ENCODE measurements at regions not wholly inside any gene's neighbourhood (a gene's known extent, or its start where the extent isn't known, plus 50 kb on each side); places are given as distances from the start of the nearest gene placed in this dataset.

DNA sequence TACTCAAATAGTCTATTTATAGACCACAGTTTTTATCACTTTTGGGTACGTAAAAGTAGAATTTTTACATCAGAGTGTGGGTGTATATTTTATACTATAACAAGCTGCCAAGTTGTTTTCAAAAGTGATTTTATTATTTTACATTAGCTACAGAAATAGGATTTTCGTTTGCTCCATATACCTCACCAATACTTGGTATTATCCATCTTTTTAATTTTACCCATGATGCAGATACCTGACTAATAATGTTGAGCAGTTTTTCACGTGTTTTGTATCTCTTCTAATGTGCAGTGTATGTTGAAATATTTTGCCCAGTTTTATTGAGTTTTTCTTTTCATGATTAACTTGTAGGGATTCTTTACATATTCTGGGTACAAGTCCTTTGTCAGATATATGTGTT is 379.8 kb downstream of the MATN1 start:
- intact Hi-C loops (cut with DNase I, micrococcal nuclease) = no loop called here
- no peaks in the 10 kb centered on the region for H3K9me3 ChIP-seq
- no peaks in the 10 kb centered on the region for H3K4me1 ChIP-seq (ENCODE audit: low read depth)
- TF ChIP-seq, protein P1, sequence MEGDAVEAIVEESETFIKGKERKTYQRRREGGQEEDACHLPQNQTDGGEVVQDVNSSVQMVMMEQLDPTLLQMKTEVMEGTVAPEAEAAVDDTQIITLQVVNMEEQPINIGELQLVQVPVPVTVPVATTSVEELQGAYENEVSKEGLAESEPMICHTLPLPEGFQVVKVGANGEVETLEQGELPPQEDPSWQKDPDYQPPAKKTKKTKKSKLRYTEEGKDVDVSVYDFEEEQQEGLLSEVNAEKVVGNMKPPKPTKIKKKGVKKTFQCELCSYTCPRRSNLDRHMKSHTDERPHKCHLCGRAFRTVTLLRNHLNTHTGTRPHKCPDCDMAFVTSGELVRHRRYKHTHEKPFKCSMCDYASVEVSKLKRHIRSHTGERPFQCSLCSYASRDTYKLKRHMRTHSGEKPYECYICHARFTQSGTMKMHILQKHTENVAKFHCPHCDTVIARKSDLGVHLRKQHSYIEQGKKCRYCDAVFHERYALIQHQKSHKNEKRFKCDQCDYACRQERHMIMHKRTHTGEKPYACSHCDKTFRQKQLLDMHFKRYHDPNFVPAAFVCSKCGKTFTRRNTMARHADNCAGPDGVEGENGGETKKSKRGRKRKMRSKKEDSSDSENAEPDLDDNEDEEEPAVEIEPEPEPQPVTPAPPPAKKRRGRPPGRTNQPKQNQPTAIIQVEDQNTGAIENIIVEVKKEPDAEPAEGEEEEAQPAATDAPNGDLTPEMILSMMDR (IDR thresholded peaks at IDR 0.05) = no peak
- H3K36me3 ChIP-seq (ENCODE audit: low read depth) = no peaks in the 10 kb centered on the region
- ATAC-seq = no peak
- no peak overlapping the region for H3K4me3 ChIP-seq
- DNase-seq = no peak

DNA sequence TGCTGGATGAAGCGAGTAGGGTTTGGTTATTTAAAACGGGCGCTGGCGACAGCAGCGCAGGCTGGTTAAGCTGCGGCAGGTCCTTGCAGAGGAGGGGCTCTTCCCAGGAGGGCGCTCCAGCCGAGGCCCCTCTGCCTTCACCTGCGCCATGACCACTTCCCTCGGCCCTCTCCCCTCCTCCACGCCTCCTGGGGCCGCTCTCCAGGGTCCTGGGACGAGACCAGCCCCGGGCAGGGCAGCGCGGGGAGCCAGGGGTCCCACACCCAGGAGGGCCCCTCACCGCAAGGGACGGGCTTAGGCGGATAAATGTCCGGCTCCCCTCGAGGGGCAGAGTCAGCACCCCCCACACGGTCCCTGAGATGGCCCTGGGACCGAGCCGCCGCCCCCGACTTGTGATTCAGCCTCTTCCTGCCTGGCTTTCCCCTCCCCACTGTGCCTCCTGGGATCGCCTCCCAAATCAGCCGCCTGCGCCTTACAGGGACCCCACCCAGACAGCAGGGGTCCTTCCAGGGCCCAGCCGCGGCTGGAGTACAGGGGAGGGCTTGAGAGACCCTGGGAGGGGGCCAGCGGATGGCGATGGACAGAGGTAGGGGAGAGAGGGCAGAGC is 380.7 kb downstream of the MATN1 start:
- Histone ChIP-seq H3K9me3 (no peaks in the 10 kb centered on the region), H3K36me3 (ENCODE audit: low read depth) (no peaks in the 10 kb centered on the region), H3K4me3 (no peak overlapping the region), H3K4me1 (ENCODE audit: low read depth) (no peaks in the 10 kb centered on the region)
- TF ChIP-seq, protein P1 (IDR thresholded peaks at IDR 0.05) = no peak
- intact Hi-C loops (cut with DNase I, micrococcal nuclease) = no loop called here
- ATAC-seq (no peak), DNase-seq (no peak)

DNA sequence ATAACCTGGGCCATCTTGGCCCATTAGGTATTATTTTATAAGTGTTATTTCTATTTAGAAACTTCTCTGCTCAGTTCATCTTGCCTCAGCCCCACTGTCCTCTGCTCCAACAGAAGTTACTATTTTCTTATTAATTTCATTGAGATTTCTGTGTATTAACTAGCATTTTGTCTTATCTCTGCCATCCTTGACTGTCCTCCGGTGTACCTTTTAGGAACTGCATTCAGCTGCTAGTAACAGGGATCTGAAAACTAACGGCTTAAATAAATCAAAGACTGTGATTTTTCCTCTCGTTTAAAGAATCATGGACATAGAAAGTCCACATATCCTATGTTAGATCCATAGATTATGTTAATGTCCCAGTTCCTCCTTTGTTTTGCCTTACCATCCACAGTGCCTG is 382.5 kb downstream of the MATN1 start:
- Histone ChIP-seq H3K36me3 (ENCODE audit: low read depth) (no peaks in the 10 kb centered on the region), H3K4me3 (no peak overlapping the region), H3K9me3 (no peaks in the 10 kb centered on the region), H3K4me1 (ENCODE audit: low read depth) (no peaks in the 10 kb centered on the region)
- TF ChIP-seq, protein P1 (IDR thresholded peaks at IDR 0.05) = no peak
- DNase-seq (no peak), ATAC-seq (no peak)
- intact Hi-C loops (cut with DNase I, micrococcal nuclease) = no loop called here

DNA sequence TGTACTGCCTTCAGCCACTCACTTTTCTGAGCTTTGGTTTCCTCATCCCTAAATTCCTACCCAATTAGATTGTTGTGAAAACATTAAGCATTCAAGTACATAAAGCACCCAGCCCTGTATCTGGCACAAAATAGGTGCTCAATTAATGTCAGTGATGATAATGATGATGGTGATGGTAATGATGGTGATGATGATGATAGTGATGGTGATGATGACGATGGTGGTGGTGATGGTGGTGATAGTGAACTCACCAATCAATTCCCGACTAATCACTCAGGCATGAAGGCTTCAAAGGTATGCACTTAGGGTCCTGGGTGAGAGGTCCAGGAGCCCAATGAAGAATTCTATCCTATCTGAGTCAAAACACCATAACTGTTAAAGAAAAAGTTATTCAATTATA is 383.5 kb downstream of the MATN1 start:
- H3K9me3 ChIP-seq = no peaks in the 10 kb centered on the region
- H3K4me1 ChIP-seq (ENCODE audit: low read depth) = no peaks in the 10 kb centered on the region
- TF ChIP-seq, protein P1 (IDR thresholded peaks at IDR 0.05) = no peak
- H3K4me3 ChIP-seq = no peak overlapping the region
- H3K36me3 ChIP-seq (ENCODE audit: low read depth) = no peaks in the 10 kb centered on the region
- DNase-seq = no peak
- intact Hi-C loops (cut with DNase I, micrococcal nuclease) = no loop called here
- no peak for ATAC-seq

DNA sequence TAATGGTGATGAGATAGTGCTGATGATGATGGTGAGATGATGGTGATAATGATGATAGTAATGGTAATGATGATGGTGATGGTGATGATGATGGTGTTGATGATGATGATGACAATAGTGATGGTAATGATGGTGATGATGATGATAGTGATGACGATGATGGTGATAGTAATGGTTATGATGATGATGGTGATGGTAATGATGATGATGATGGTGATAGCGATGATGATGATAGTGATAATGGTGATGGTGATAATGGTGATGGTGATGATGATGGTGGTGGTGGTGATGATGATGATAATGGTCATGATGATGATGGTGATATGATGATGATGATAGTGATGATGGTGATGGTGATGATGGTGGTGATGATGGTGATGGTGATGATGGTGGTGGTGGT is 384.6 kb downstream of the MATN1 start:
- intact Hi-C loops (cut with DNase I, micrococcal nuclease) = no loop called here
- TF ChIP-seq, protein P1 (IDR thresholded peaks at IDR 0.05) = no peak
- H3K9me3 ChIP-seq = no peaks in the 10 kb centered on the region
- H3K4me1 ChIP-seq (ENCODE audit: low read depth) = no peaks in the 10 kb centered on the region
- H3K4me3 ChIP-seq = no peak overlapping the region
- ATAC-seq (no peak), DNase-seq (no peak)
- no peaks in the 10 kb centered on the region for H3K36me3 ChIP-seq (ENCODE audit: low read depth)

DNA sequence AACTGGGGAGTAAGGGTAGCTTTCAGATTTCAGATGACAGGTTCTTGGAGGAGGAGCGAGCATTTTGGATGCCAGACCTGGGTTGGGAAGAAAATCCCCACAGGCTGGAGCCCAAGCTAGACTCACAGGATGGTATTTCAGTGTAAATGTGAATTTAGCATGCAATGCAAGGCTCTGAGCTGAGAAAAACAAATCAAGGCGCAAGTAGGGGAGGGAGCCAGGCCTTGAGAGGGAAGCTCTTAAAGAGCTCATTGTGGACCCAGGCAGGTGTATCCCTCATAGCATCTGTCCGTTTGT is 386.1 kb downstream of the MATN1 start:
- H3K9me3 ChIP-seq = no peaks in the 10 kb centered on the region
- H3K36me3 ChIP-seq (ENCODE audit: low read depth) = no peaks in the 10 kb centered on the region
- ATAC-seq (no peak), DNase-seq (no peak)
- intact Hi-C loops (cut with DNase I, micrococcal nuclease) = no loop called here
- TF ChIP-seq, protein P1 (IDR thresholded peaks at IDR 0.05) = no peak
- H3K4me1 ChIP-seq (ENCODE audit: low read depth) = no peaks in the 10 kb centered on the region
- no peak overlapping the region for H3K4me3 ChIP-seq

Measured in mucosa of descending colon (tissue), 3 donors.